ENCODE measurements at regions not wholly inside any gene's neighbourhood (a gene's known extent, or its start where the extent isn't known, plus 50 kb on each side); places are given as distances from the start of the nearest gene placed in this dataset.

DNA sequence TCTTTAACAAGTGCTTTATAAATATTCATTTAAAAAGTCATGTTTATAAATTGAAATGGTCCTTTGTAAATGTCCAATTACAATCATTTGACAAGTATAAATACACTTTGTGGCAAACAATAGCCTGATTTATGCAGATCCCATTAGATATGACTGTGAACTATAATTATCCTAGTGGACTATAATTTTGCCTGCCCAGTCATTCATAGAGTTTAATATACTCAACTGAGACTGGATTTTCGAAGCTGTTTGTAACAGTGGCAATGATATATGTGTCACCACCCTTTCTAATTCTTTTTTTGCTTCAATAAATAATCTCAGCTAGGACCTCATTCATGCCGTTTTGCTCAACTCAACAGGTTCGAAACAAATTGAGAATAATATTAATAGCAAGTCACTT lies 732.0 kb downstream of the PCDH18 start (continued):
- TF ChIP-seq, protein P1, sequence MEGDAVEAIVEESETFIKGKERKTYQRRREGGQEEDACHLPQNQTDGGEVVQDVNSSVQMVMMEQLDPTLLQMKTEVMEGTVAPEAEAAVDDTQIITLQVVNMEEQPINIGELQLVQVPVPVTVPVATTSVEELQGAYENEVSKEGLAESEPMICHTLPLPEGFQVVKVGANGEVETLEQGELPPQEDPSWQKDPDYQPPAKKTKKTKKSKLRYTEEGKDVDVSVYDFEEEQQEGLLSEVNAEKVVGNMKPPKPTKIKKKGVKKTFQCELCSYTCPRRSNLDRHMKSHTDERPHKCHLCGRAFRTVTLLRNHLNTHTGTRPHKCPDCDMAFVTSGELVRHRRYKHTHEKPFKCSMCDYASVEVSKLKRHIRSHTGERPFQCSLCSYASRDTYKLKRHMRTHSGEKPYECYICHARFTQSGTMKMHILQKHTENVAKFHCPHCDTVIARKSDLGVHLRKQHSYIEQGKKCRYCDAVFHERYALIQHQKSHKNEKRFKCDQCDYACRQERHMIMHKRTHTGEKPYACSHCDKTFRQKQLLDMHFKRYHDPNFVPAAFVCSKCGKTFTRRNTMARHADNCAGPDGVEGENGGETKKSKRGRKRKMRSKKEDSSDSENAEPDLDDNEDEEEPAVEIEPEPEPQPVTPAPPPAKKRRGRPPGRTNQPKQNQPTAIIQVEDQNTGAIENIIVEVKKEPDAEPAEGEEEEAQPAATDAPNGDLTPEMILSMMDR (IDR thresholded peaks at IDR 0.05 in 2 of 3, conservative IDR thresholded peaks at IDR 0.05 in 1 of 3; ENCODE audit: control insufficient read depth in 2 of 3, extremely low read depth in 1 of 3, insufficient read depth in 1 of 3, low read depth in 3 of 3, low read length in 3 of 3), result no peak
- no peak for TF ChIP-seq BRCA1 (IDR thresholded peaks at IDR 0.05; ENCODE audit: low read depth, low read length)
- no peak for TF ChIP-seq CHD4 (IDR thresholded peaks at IDR 0.05)
- no peak for TF ChIP-seq TCF7 (IDR thresholded peaks at IDR 0.05; ENCODE audit: borderline replicate concordance)
- no peak for TF ChIP-seq NRF1 (conservative IDR thresholded peaks at IDR 0.05; ENCODE audit: low read depth, low read length)
- TF ChIP-seq, protein P2, sequence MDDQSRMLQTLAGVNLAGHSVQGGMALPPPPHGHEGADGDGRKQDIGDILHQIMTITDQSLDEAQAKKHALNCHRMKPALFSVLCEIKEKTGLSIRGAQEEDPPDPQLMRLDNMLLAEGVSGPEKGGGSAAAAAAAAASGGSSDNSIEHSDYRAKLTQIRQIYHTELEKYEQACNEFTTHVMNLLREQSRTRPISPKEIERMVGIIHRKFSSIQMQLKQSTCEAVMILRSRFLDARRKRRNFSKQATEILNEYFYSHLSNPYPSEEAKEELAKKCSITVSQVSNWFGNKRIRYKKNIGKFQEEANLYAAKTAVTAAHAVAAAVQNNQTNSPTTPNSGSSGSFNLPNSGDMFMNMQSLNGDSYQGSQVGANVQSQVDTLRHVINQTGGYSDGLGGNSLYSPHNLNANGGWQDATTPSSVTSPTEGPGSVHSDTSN (IDR thresholded peaks at IDR 0.05; ENCODE audit: insufficient replicate concordance, low read depth, low read length), result no peak
- TF ChIP-seq ZBTB33 (IDR thresholded peaks at IDR 0.05), result no peak
- TF ChIP-seq POLR2AphosphoS2 (IDR thresholded peaks at IDR 0.05; ENCODE audit: low read depth, low read length), result no peak
- TF ChIP-seq NFIC (IDR thresholded peaks at IDR 0.05; ENCODE audit: low read depth, low read length), result no peak
- no peak for TF ChIP-seq BCL11A (IDR thresholded peaks at IDR 0.05; ENCODE audit: low read depth, low read length)
- TF ChIP-seq, protein P3, sequence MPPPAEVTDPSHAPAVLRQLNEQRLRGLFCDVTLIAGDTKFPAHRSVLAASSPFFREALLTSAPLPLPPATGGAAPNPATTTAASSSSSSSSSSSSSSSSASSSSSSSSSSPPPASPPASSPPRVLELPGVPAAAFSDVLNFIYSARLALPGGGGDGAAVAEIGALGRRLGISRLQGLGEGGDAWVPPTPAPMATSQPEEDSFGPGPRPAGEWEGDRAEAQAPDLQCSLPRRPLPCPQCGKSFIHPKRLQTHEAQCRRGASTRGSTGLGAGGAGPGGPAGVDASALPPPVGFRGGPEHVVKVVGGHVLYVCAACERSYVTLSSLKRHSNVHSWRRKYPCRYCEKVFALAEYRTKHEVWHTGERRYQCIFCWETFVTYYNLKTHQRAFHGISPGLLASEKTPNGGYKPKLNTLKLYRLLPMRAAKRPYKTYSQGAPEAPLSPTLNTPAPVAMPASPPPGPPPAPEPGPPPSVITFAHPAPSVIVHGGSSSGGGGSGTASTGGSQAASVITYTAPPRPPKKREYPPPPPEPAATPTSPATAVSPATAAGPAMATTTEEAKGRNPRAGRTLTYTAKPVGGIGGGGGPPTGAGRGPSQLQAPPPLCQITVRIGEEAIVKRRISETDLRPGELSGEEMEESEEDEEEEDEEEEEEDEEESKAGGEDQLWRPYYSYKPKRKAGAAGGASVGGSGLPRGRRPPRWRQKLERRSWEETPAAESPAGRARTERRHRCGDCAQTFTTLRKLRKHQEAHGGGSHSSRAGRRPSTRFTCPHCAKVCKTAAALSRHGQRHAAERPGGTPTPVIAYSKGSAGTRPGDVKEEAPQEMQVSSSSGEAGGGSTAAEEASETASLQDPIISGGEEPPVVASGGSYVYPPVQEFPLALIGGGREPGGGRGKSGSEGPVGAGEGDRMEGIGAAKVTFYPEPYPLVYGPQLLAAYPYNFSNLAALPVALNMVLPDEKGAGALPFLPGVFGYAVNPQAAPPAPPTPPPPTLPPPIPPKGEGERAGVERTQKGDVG (CRISPR knock-in tag; IDR thresholded peaks at IDR 0.05), result no peak
- TF ChIP-seq, protein P4, sequence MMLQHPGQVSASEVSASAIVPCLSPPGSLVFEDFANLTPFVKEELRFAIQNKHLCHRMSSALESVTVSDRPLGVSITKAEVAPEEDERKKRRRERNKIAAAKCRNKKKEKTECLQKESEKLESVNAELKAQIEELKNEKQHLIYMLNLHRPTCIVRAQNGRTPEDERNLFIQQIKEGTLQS (IDR thresholded peaks at IDR 0.05; ENCODE audit: borderline replicate concordance, extremely low read depth, low read depth, low read length), result no peak
- no peak for TF ChIP-seq RB1 (IDR thresholded peaks at IDR 0.05; ENCODE audit: borderline replicate concordance)
